Ishikawa (cell line): ENCODE measurements at regions not wholly inside any gene's neighbourhood (a gene's known extent, or its start where the extent isn't known, plus 50 kb on each side); places are given as distances from the start of the nearest gene placed in this dataset.

Experiments used
- CEBPB ChIP-seq: IDR thresholded peaks from 2 replicates; pipeline ENCODE4 v1.6.1; 2012
- CREB1 ChIP-seq: IDR thresholded peaks from 2 replicates; pipeline ENCODE4 v1.6.1; 2012; ENCODE audit warnings: low read depth
- EGR1 ChIP-seq: IDR thresholded peaks from 2 replicates; pipeline ENCODE4 v1.6.1; 2012
- EP300 ChIP-seq: IDR thresholded peaks from 2 replicates; pipeline ENCODE4 v1.6.1; 2012; ENCODE audit warnings: borderline replicate concordance
- FOXM1 ChIP-seq: IDR thresholded peaks from 2 replicates; pipeline ENCODE4 v1.6.1; 2012; ENCODE audit warnings: low read depth, borderline replicate concordance
- MAX ChIP-seq: IDR thresholded peaks from 2 replicates; pipeline ENCODE4 v1.6.1; 2012
- NFIC ChIP-seq: IDR thresholded peaks from 2 replicates; pipeline ENCODE4 v1.6.1; 2012
- RAD21 ChIP-seq: IDR thresholded peaks from 2 replicates; pipeline ENCODE4 v1.6.1; 2012; ENCODE audit warnings: low read depth
- REST ChIP-seq: IDR thresholded peaks from 2 replicates; pipeline ENCODE4 v1.6.1; 2012; ENCODE audit warnings: low read depth, mild to moderate bottlenecking
- TAF1 ChIP-seq: IDR thresholded peaks from 2 replicates; pipeline ENCODE4 v1.6.1; 2012; ENCODE audit warnings: low read depth, mild to moderate bottlenecking
- TCF12 ChIP-seq: IDR thresholded peaks from 2 replicates; pipeline ENCODE4 v1.6.1; 2012; ENCODE audit warnings: low read depth
- TEAD4 ChIP-seq: IDR thresholded peaks from 2 replicates; pipeline ENCODE4 v1.6.1; 2012
- YY1 ChIP-seq: IDR thresholded peaks from 2 replicates; pipeline ENCODE4 v1.6.1; 2012; ENCODE audit warnings: low read depth
- ZBTB7A ChIP-seq: IDR thresholded peaks from 2 replicates; pipeline ENCODE4 v1.6.1; 2012; ENCODE audit warnings: low read depth
- TF ChIP-seq, protein P1 (sequence below): IDR thresholded peaks from 2 replicates; pipeline ENCODE4 v1.6.1; 2012

GRCh38 chr20:11432407-11432806 is 485.3 kb upstream of the BTBD3 start:
- TF ChIP-seq MAX (no peak), RAD21 (no peak), TEAD4 (no peak), FOXM1 (no peak), ZBTB7A (no peak), REST (no peak), EGR1 (no peak), EP300 (no peak), TAF1 (no peak), CREB1 (no peak)
- TF ChIP-seq, protein P1, sequence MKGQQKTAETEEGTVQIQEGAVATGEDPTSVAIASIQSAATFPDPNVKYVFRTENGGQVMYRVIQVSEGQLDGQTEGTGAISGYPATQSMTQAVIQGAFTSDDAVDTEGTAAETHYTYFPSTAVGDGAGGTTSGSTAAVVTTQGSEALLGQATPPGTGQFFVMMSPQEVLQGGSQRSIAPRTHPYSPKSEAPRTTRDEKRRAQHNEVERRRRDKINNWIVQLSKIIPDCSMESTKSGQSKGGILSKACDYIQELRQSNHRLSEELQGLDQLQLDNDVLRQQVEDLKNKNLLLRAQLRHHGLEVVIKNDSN = no peak

DNA sequence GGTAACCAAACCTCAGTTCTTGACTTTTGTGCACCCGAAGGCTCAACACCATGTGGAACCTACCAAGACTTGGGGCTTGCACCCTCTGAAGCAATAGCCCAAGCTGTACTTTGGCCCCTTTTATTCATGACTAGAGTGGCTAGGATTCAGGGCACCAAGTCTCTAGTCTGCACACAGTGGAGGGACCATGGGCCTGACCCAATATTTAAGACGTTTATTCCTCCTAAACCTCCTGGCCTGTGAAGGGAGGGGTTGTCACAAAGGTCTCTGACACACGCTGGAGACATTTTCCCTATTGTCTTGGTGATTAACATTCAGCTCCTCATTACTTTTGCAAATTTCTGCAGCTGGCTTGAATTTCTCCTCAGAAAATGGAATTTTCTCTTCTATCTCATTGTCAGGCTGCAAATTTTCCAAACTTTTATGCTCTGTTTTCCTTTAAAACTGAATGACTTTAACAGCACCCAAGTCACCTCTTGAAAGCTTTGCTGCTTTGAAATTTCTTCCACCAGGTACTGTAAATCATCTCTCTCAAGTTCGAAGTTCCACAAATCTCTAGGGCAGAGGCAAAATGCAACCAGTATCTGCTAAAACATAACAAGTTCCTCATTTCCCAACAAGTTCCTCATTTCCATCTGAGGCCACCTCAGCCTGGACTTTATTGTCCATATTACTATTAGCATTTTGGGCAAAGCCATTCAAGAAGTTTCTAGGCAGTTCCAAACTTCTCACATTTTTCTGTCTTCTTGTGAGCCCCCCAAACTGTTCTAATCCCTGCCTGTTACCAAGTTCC is 481.4 kb upstream of the BTBD3 start:
- TF ChIP-seq FOXM1 (no peak), EGR1 (no peak), TCF12 (no peak)

GRCh38 chr20:11437090-11437489 is 480.6 kb upstream of the BTBD3 start:
- TF ChIP-seq TAF1 (no peak), NFIC (no peak), TCF12 (no peak), CEBPB (no peak), ZBTB7A (no peak)

- no peak for TF ChIP-seq ZBTB7A
- no peak for TF ChIP-seq TAF1
- TF ChIP-seq YY1 = no peak
- no peak for TF ChIP-seq EGR1
- TF ChIP-seq CREB1 = no peak
- TF ChIP-seq REST = no peak
- no peak for TF ChIP-seq FOXM1
- no peak for TF ChIP-seq RAD21
- TF ChIP-seq NFIC = no peak
- no peak for TF ChIP-seq TCF12
Measured at GRCh38 chr20:11437611-11438380, 479.9 kb upstream of the BTBD3 start.

- TF ChIP-seq CREB1 (no peak), REST (no peak), MAX (no peak), NFIC (no peak), FOXM1 (no peak), YY1 (no peak), EGR1 (no peak), RAD21 (no peak), CEBPB (no peak), ZBTB7A (no peak), TCF12 (no peak)
Measured at GRCh38 chr20:11438412-11438811, 479.3 kb upstream of the BTBD3 start.
